ENCODE measurements at regions not wholly inside any gene's neighbourhood (a gene's known extent, or its start where the extent isn't known, plus 50 kb on each side); places are given as distances from the start of the nearest gene placed in this dataset.

DNA sequence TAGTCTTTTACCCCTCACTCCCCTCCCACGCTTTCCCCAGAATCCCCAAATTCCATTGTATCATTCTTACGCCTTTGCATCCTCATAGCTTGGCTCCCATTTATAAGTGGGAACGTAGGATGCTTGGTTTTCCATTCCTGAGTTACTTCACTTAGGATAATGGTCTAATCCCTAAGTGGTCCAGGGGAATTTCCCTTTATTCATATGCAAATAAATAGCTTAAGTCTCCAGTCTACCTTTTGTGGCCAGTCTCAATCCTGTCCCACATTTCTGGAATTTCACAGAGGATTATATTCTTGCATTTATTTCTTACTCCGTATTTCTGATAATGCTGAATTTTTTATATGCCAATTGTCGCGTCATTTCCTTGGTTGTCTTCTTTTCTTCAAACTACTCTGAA is 245.6 kb upstream of the DAB2 start:
- Histone ChIP-seq H3K27ac (ENCODE audit: low read depth in 2 of 2, low read length in 2 of 2) (no peak overlapping the region), H3K36me3 (ENCODE audit: control insufficient read depth in 2 of 3, insufficient read depth in 3 of 3, low read length in 3 of 3) (no peaks in the 10 kb centered on the region), H3K4me3 (ENCODE audit: low read length in 3 of 3) (no peak overlapping the region), H3K27me3 (ENCODE audit: control insufficient read depth, insufficient read depth, low read length) (no peaks in the 10 kb centered on the region), H3K4me1 (ENCODE audit: control insufficient read depth in 2 of 3, insufficient read depth in 2 of 3, low read depth in 1 of 3, low read length in 3 of 3) (no peaks in the 10 kb centered on the region), H3K9ac (ENCODE audit: low read length in 3 of 3) (no peak overlapping the region), H3K9me3 (ENCODE audit: control insufficient read depth in 2 of 3, insufficient read depth in 1 of 3, low read length in 3 of 3) (no peaks in the 10 kb centered on the region)
- intact Hi-C loops (cut with DNase I) = no loop called here
- TF ChIP-seq, protein P1, sequence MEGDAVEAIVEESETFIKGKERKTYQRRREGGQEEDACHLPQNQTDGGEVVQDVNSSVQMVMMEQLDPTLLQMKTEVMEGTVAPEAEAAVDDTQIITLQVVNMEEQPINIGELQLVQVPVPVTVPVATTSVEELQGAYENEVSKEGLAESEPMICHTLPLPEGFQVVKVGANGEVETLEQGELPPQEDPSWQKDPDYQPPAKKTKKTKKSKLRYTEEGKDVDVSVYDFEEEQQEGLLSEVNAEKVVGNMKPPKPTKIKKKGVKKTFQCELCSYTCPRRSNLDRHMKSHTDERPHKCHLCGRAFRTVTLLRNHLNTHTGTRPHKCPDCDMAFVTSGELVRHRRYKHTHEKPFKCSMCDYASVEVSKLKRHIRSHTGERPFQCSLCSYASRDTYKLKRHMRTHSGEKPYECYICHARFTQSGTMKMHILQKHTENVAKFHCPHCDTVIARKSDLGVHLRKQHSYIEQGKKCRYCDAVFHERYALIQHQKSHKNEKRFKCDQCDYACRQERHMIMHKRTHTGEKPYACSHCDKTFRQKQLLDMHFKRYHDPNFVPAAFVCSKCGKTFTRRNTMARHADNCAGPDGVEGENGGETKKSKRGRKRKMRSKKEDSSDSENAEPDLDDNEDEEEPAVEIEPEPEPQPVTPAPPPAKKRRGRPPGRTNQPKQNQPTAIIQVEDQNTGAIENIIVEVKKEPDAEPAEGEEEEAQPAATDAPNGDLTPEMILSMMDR (IDR thresholded peaks at IDR 0.05; ENCODE audit: borderline replicate concordance, extremely low read depth, insufficient read depth) = no peak
- DNase-seq = no peak
- FAIRE-seq = no peak

DNA sequence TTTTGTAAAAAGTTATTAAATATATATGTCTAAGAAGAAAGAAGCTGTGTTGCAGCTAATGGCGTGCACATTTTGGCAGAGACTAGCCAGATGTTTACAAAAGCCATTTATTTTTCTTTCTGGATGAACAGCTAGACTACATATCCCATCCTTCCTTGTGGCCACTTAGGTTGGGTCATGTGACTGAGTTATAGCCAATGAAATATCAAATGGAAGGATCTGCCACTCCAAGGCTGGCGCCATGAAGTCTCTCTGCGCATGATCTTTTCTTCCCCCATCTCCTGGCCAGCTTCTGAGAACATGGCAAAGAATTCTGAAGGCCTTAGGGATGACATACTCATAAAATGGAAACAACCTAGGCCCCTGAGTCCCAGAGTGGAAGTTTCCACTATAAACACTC is 244.2 kb upstream of the DAB2 start:
- Histone ChIP-seq H3K9me3 (ENCODE audit: control insufficient read depth in 2 of 3, insufficient read depth in 1 of 3, low read length in 3 of 3) (no peaks in the 10 kb centered on the region), H3K36me3 (ENCODE audit: control insufficient read depth in 2 of 3, insufficient read depth in 3 of 3, low read length in 3 of 3) (no peaks in the 10 kb centered on the region), H3K27me3 (ENCODE audit: control insufficient read depth, insufficient read depth, low read length) (no peaks in the 10 kb centered on the region), H3K4me3 (ENCODE audit: low read length in 3 of 3) (no peak overlapping the region), H3K27ac (ENCODE audit: low read depth in 2 of 2, low read length in 2 of 2) (no peak overlapping the region), H3K9ac (ENCODE audit: low read length in 3 of 3) (no peak overlapping the region), H3K4me1 (ENCODE audit: control insufficient read depth in 2 of 3, insufficient read depth in 2 of 3, low read depth in 1 of 3, low read length in 3 of 3) (no peaks in the 10 kb centered on the region)
- TF ChIP-seq, protein P1 (IDR thresholded peaks at IDR 0.05; ENCODE audit: borderline replicate concordance, extremely low read depth, insufficient read depth) = no peak
- no peak for DNase-seq
- intact Hi-C loops (cut with DNase I) = no loop called here
- FAIRE-seq = no peak

DNA sequence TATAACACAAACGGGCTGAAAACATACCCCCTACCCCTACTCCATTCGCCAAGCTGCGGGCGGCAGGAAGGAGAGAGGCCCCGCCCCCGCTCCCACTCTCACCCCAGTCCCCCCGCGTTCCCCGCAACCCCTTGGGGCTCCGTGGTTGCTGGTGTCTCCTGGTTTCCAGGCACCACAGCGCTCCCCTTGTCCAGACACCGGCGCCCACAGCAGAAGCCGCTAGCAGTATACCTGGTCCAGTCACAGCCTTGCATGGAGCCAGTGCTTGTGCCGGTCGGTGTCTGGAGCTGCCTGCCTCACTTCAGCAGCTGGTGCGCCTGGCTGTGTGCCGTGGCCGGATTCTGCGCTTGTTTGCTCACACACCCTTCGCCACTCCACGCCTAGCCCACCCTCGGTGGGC is 240.5 kb upstream of the DAB2 start:
- TF ChIP-seq, protein P1 (IDR thresholded peaks at IDR 0.05; ENCODE audit: borderline replicate concordance, extremely low read depth, insufficient read depth) = no peak
- Histone ChIP-seq H3K9me3 (ENCODE audit: control insufficient read depth in 2 of 3, insufficient read depth in 1 of 3, low read length in 3 of 3) (no peaks in the 10 kb centered on the region), H3K4me1 (ENCODE audit: control insufficient read depth in 2 of 3, insufficient read depth in 2 of 3, low read depth in 1 of 3, low read length in 3 of 3) (no peaks in the 10 kb centered on the region), H3K27ac (ENCODE audit: low read depth in 2 of 2, low read length in 2 of 2) (no peak overlapping the region), H3K27me3 (ENCODE audit: control insufficient read depth, insufficient read depth, low read length) (no peaks in the 10 kb centered on the region), H3K9ac (ENCODE audit: low read length in 3 of 3) (no peak overlapping the region), H3K4me3 (ENCODE audit: low read length in 3 of 3) (no peak overlapping the region), H3K36me3 (ENCODE audit: control insufficient read depth in 2 of 3, insufficient read depth in 3 of 3, low read length in 3 of 3) (no peaks in the 10 kb centered on the region)
- FAIRE-seq (no peak), DNase-seq (peak in 1 of 5 donors; percentile 70)
- intact Hi-C loops (cut with DNase I) = no loop called here

DNA sequence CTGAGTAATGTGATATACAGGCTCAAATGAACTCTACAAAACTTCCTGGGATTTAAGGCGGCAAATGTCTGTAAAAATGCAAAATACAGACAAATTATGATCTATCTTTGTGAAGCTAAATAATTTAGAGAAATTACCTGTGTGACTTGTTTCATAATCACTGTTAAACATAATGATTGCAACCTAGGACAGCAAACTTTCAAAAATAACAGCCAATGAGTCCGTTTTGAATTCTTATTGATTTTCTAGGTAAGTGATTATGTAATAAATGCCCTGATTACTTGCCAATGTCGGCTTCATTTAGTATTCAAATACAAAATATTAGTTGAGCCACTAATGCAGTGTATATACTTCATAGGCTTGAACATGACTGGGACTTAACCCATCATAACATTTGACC is 238.2 kb upstream of the DAB2 start:
- FAIRE-seq (no peak), DNase-seq (no peak)
- Histone ChIP-seq H3K9ac (ENCODE audit: low read length in 3 of 3) (no peak overlapping the region), H3K27ac (ENCODE audit: low read depth in 2 of 2, low read length in 2 of 2) (no peak overlapping the region), H3K4me3 (ENCODE audit: low read length in 3 of 3) (no peak overlapping the region), H3K27me3 (ENCODE audit: control insufficient read depth, insufficient read depth, low read length) (no peaks in the 10 kb centered on the region), H3K9me3 (ENCODE audit: control insufficient read depth in 2 of 3, insufficient read depth in 1 of 3, low read length in 3 of 3) (no peaks in the 10 kb centered on the region), H3K36me3 (ENCODE audit: control insufficient read depth in 2 of 3, insufficient read depth in 3 of 3, low read length in 3 of 3) (no peaks in the 10 kb centered on the region), H3K4me1 (ENCODE audit: control insufficient read depth in 2 of 3, insufficient read depth in 2 of 3, low read depth in 1 of 3, low read length in 3 of 3) (no peaks in the 10 kb centered on the region)
- intact Hi-C loops (cut with DNase I) = no loop called here
- TF ChIP-seq, protein P1 (IDR thresholded peaks at IDR 0.05; ENCODE audit: borderline replicate concordance, extremely low read depth, insufficient read depth) = no peak
